B cell (primary cell): ENCODE measurements at regions not wholly inside any gene's neighbourhood (a gene's known extent, or its start where the extent isn't known, plus 50 kb on each side); places are given as distances from the start of the nearest gene placed in this dataset.

Source experiments
- EZH2 ChIP-seq: IDR thresholded peaks from 2 replicates; pipeline ENCODE4 v1.6.1; 2012; ENCODE audit warnings: borderline replicate concordance, low read depth, mild to moderate bottlenecking, moderate library complexity, low read length; ENCODE audit not compliant: insufficient read depth, poor library complexity, severe bottlenecking
- TF ChIP-seq, protein P1 (sequence below): fragments of 200-600 bp; IDR thresholded peaks from one replicate; pipeline ENCODE4 v1.8.0; 2022; ENCODE audit warnings: antibody characterized with exemption, mild to moderate bottlenecking

- TF ChIP-seq, protein P1, sequence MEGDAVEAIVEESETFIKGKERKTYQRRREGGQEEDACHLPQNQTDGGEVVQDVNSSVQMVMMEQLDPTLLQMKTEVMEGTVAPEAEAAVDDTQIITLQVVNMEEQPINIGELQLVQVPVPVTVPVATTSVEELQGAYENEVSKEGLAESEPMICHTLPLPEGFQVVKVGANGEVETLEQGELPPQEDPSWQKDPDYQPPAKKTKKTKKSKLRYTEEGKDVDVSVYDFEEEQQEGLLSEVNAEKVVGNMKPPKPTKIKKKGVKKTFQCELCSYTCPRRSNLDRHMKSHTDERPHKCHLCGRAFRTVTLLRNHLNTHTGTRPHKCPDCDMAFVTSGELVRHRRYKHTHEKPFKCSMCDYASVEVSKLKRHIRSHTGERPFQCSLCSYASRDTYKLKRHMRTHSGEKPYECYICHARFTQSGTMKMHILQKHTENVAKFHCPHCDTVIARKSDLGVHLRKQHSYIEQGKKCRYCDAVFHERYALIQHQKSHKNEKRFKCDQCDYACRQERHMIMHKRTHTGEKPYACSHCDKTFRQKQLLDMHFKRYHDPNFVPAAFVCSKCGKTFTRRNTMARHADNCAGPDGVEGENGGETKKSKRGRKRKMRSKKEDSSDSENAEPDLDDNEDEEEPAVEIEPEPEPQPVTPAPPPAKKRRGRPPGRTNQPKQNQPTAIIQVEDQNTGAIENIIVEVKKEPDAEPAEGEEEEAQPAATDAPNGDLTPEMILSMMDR: no peak
- TF ChIP-seq EZH2: no peak
Measured at GRCh38 chr3:67876261-67876660, 221.8 kb upstream of the SUCLG2 start.
